SKM-1 treated with dmso at 0.1 percent for 144 hours (cell line): ENCODE measurements at regions not wholly inside any gene's neighbourhood (a gene's known extent, or its start where the extent isn't known, plus 50 kb on each side); places are given as distances from the start of the nearest gene placed in this dataset.
"Not testable (repeated sequence)": the region's sequence is repeated elsewhere in the genome, so short reads cannot be mapped to it uniquely, and the experiment has no call there.

ENCODE experiments used
- DNase-seq: peaks from one replicate; lab custom pipeline; 2025; ENCODE audit not compliant: unreplicated experiment; lab: John Stamatoyannopoulos, UW

- DNase-seq: peak; percentile 20
Measured at GRCh38 chr6:119985952-119986736, 636.6 kb upstream of the MAN1A1 start.

GRCh38 chr6:119980802-119981201 lies 631.2 kb upstream of the MAN1A1 start:
- DNase-seq: no peak

- no peak for DNase-seq
Measured at GRCh38 chr6:119979862-119980261, 630.3 kb upstream of the MAN1A1 start.

- no peak for DNase-seq
Measured at GRCh38 chr6:119978274-119978889, 628.8 kb upstream of the MAN1A1 start.

GRCh38 chr6:119974430-119975159 lies 625.0 kb upstream of the MAN1A1 start:
- DNase-seq: no peak

GRCh38 chr6:119966484-119966883 lies 616.9 kb upstream of the MAN1A1 start:
- DNase-seq: no peak

GRCh38 chr6:119965900-119966299 lies 616.3 kb upstream of the MAN1A1 start:
- no peak for DNase-seq

- DNase-seq: no peak
Measured at GRCh38 chr6:119965008-119965407, 615.4 kb upstream of the MAN1A1 start.

- no peak for DNase-seq
Measured at GRCh38 chr6:119962505-119962904, 612.9 kb upstream of the MAN1A1 start.

GRCh38 chr6:119961450-119961849 lies 611.9 kb upstream of the MAN1A1 start:
- no peak for DNase-seq

- no peak for DNase-seq
Measured at GRCh38 chr6:119960456-119960855, 610.9 kb upstream of the MAN1A1 start.

- DNase-seq: no peak
Measured at GRCh38 chr6:119960036-119960435, 610.5 kb upstream of the MAN1A1 start.

GRCh38 chr6:119957195-119957594 lies 607.6 kb upstream of the MAN1A1 start:
- no peak for DNase-seq

GRCh38 chr6:119952696-119953095 lies 603.1 kb upstream of the MAN1A1 start:
- DNase-seq: no peak

GRCh38 chr6:119950681-119951080 lies 601.1 kb upstream of the MAN1A1 start:
- no peak for DNase-seq

GRCh38 chr6:119942078-119942752 lies 592.7 kb upstream of the MAN1A1 start:
- no peak for DNase-seq

- no peak for DNase-seq
Measured at GRCh38 chr6:119938752-119939151, 589.2 kb upstream of the MAN1A1 start.

- DNase-seq: peak; percentile 39
Measured at GRCh38 chr6:119934816-119935215, 585.3 kb upstream of the MAN1A1 start.

- no peak for DNase-seq
Measured at GRCh38 chr6:119929121-119929520, 579.6 kb upstream of the MAN1A1 start.

GRCh38 chr6:119924888-119925287 lies 575.3 kb upstream of the MAN1A1 start:
- DNase-seq: not testable (repeated sequence)

- no peak for DNase-seq
Measured at GRCh38 chr6:119922814-119923213, 573.3 kb upstream of the MAN1A1 start.
